A549 (cell line): ENCODE measurements at regions not wholly inside any gene's neighbourhood (a gene's known extent, or its start where the extent isn't known, plus 50 kb on each side); places are given as distances from the start of the nearest gene placed in this dataset.

Experiments
- ATAC-seq, 2 experiments: fragments of 200-7000 bp in 1 of 2; fragments of >200 bp in 1 of 2; cut with Nextera tagmentation in 1 of 2; cut with Tn5 transposase in 1 of 2; 3 replicates each; pipeline versions ENCODE4 v1.8.0 to v1.9.1; 2018 to 2020; ENCODE audit warnings: mild to moderate bottlenecking in 1 of 2, moderate library complexity in 1 of 2
- CTCF ChIA-PET: fragments of 300-600 bp; sonication (Branson Sonifier 250); formaldehyde crosslinking; extraction: SDS; loops from one replicate; lab custom pipeline; 2021; ENCODE audit warnings: antibody characterized with exemption, inconsistent platforms; lab: Yijun Ruan, JAX
- POLR2A ChIA-PET: fragments of 350-600 bp; formaldehyde crosslinking; extraction: SDS; loops from one replicate; lab custom pipeline; 2021; ENCODE audit warnings: antibody characterized with exemption, inconsistent platforms; lab: Yijun Ruan, JAX
- DNase-seq, 2 experiments: peaks; one replicate each; pipeline versions ENCODE4 v3.0.0 to v3.0.0-alpha.2; 2011 to 2016; ENCODE audit warnings: low read depth in 1 of 2, low spot score in 1 of 2
- FAIRE-seq: peaks from 2 replicates; lab custom pipeline; 2011; peaks lifted over from hg19 to GRCh38; lab: Jason Lieb, UNC
- H3K27ac ChIP-seq, 2 experiments: fragments of >200 bp; sonication (Bioruptor Twin); formaldehyde crosslinking; 3 replicates each; pipeline ENCODE4 v1.5.1; 2016 to 2017
- H3K4me1 ChIP-seq: fragments of >200 bp; sonication (Bioruptor Twin); formaldehyde crosslinking; 3 replicates; pipeline ENCODE4 v1.6.1; 2016
- H3K4me2 ChIP-seq: fragments of >200 bp; sonication (Bioruptor Twin); formaldehyde crosslinking; 3 replicates; pipeline ENCODE4 v1.6.1; 2016
- H3K4me3 ChIP-seq: fragments of >200 bp; sonication (Bioruptor Twin); formaldehyde crosslinking; 3 replicates; pipeline ENCODE4 v1.5.1; 2016
- H3K9me3 ChIP-seq: fragments of >200 bp; sonication (Bioruptor Twin); formaldehyde crosslinking; 3 replicates; pipeline ENCODE4 v1.6.1; 2016
- BCL3 ChIP-seq: fragments of >200 bp; sonication (Bioruptor Twin); formaldehyde crosslinking; IDR thresholded peaks from 3 replicates; pipeline ENCODE4 v1.6.1; 2016
- BHLHE40 ChIP-seq: IDR thresholded peaks from 2 replicates; pipeline ENCODE4 v1.6.1; 2012; ENCODE audit warnings: low read depth, low read length, inconsistent platforms
- CBX2 ChIP-seq: fragments of 200-600 bp; sonication (generic); IDR thresholded peaks from 2 replicates; pipeline ENCODE4 v1.6.1; 2016; ENCODE audit warnings: low read depth, mild to moderate bottlenecking, borderline replicate concordance
- CBX8 ChIP-seq: fragments of 200-600 bp; sonication (generic); IDR thresholded peaks from 2 replicates; pipeline ENCODE4 v1.6.1; 2016
- CEBPB ChIP-seq, 2 experiments: fragments of >200 bp in 1 of 2; sonication (Bioruptor Twin) in 1 of 2; formaldehyde crosslinking in 1 of 2; IDR thresholded peaks; 2 replicates each; pipeline ENCODE4 v1.6.1; 2012 to 2016
- CTCF ChIP-seq: fragments of >200 bp; sonication (Bioruptor Twin); formaldehyde crosslinking; IDR thresholded peaks from 3 replicates; pipeline ENCODE4 v1.5.1; 2016
- E2F6 ChIP-seq: IDR thresholded peaks from 2 replicates; pipeline ENCODE4 v1.6.1; 2012; ENCODE audit warnings: low read depth, borderline replicate concordance
- EHF ChIP-seq: fragments of 250-450 bp; sonication (Bioruptor Pico); IDR thresholded peaks from 2 replicates; pipeline ENCODE4 v1.5.0; 2020; ENCODE audit warnings: mild to moderate bottlenecking
- EP300 ChIP-seq, 2 experiments: fragments of >200 bp; sonication (Bioruptor Twin); formaldehyde crosslinking; IDR thresholded peaks; 2 replicates in 1 of 2; 3 replicates in 1 of 2; pipeline ENCODE4 v1.6.1; 2016 to 2017
- FOSB ChIP-seq: fragments of 250-450 bp; sonication (Bioruptor Pico); IDR thresholded peaks from 2 replicates; pipeline ENCODE4 v1.5.0; 2020; ENCODE audit warnings: mild to moderate bottlenecking, moderate library complexity
- GATA3 ChIP-seq: IDR thresholded peaks from 2 replicates; pipeline ENCODE4 v1.6.1; 2012; ENCODE audit warnings: borderline replicate concordance
- HES2 ChIP-seq: fragments of >200 bp; sonication (Bioruptor Twin); formaldehyde crosslinking; IDR thresholded peaks from 2 replicates; pipeline ENCODE4 v1.6.1; 2016
- HMGXB4 ChIP-seq: fragments of 250-450 bp; sonication (Bioruptor Pico); IDR thresholded peaks from 2 replicates; pipeline ENCODE4 v1.5.0; 2021; ENCODE audit warnings: mild to moderate bottlenecking, moderate library complexity, borderline replicate concordance
- KDM5A ChIP-seq: fragments of 200-600 bp; sonication (generic); IDR thresholded peaks from 2 replicates; pipeline ENCODE4 v1.6.1; 2016; ENCODE audit warnings: antibody characterized with exemption, mild to moderate bottlenecking
- MAZ ChIP-seq: fragments of 150-350 bp; IDR thresholded peaks from 2 replicates; pipeline ENCODE4 v1.6.1; 2014; ENCODE audit warnings: antibody characterized with exemption, low read depth, low read length, borderline replicate concordance
- NFE2L2 ChIP-seq: fragments of 150-350 bp; conservative IDR thresholded peaks from 2 replicates; pipeline ENCODE4 v1.6.1; 2014; ENCODE audit warnings: low read length
- NPAS2 ChIP-seq: fragments of 250-450 bp; sonication (Bioruptor Pico); IDR thresholded peaks from 2 replicates; pipeline ENCODE4 v1.8.0; 2022; ENCODE audit warnings: mild to moderate bottlenecking, moderate library complexity, borderline replicate concordance
- PHF8 ChIP-seq: fragments of 200-600 bp; sonication (generic); IDR thresholded peaks from 2 replicates; pipeline ENCODE4 v1.6.1; 2016; ENCODE audit warnings: low read depth, mild to moderate bottlenecking, antibody characterized with exemption, moderate library complexity, borderline replicate concordance
- POLR2A ChIP-seq: IDR thresholded peaks from 2 replicates; pipeline ENCODE4 v1.6.1; 2012; ENCODE audit warnings: mild to moderate bottlenecking, low read length
- POLR2AphosphoS2 ChIP-seq: conservative IDR thresholded peaks from 2 replicates; pipeline ENCODE4 v1.6.1; 2012; ENCODE audit warnings: low read length, improper control_type of control experiment, inconsistent platforms
- RAD21 ChIP-seq, 2 experiments: fragments of >200 bp in 1 of 2; sonication (Bioruptor Twin) in 1 of 2; formaldehyde crosslinking in 1 of 2; IDR thresholded peaks in 1 of 2; conservative IDR thresholded peaks in 1 of 2; 2 replicates in 1 of 2; 3 replicates in 1 of 2; pipeline ENCODE4 v1.6.1; 2012 to 2018; ENCODE audit warnings: inconsistent platforms in 1 of 2
- RFX5 ChIP-seq: fragments of 450-650 bp; IDR thresholded peaks from 2 replicates; pipeline ENCODE4 v1.7.1; 2014; ENCODE audit warnings: antibody characterized with exemption, mild to moderate bottlenecking, moderate library complexity
- SMC3 ChIP-seq: fragments of >200 bp; sonication (Bioruptor Twin); formaldehyde crosslinking; IDR thresholded peaks from 3 replicates; pipeline ENCODE4 v1.6.1; 2018; ENCODE audit warnings: inconsistent platforms
- SREBF2 ChIP-seq: fragments of 450-650 bp; IDR thresholded peaks from 2 replicates; pipeline ENCODE4 v1.6.1; 2014; ENCODE audit warnings: mild to moderate bottlenecking, moderate library complexity
- TFCP2L1 ChIP-seq: fragments of 250-450 bp; sonication (Bioruptor Pico); IDR thresholded peaks from 2 replicates; pipeline ENCODE4 v1.5.0; 2021; ENCODE audit warnings: mild to moderate bottlenecking
- TP53 ChIP-seq: fragments of 250-450 bp; sonication (Bioruptor Pico); IDR thresholded peaks from 2 replicates; pipeline ENCODE4 v1.5.0; 2021; ENCODE audit warnings: mild to moderate bottlenecking, moderate library complexity
- ZC3H11A ChIP-seq: fragments of 450-650 bp; IDR thresholded peaks from 2 replicates; pipeline ENCODE4 v1.6.1; 2014; ENCODE audit warnings: antibody characterized with exemption, mild to moderate bottlenecking
- ZFP36 ChIP-seq: fragments of 450-650 bp; IDR thresholded peaks from 2 replicates; pipeline ENCODE4 v1.6.1; 2014; ENCODE audit warnings: borderline replicate concordance; ENCODE audit not compliant: partially characterized antibody
- ZNF302 ChIP-seq: fragments of 250-450 bp; sonication (Bioruptor Pico); IDR thresholded peaks from 2 replicates; pipeline ENCODE4 v1.9.0; 2021; ENCODE audit warnings: inconsistent platforms, mild to moderate bottlenecking, moderate library complexity
- WGBS: methylation state at CpG from one replicate; pipeline ENCODE4 v1.1.6; 2017; ENCODE audit errors: missing lambda C conversion rate; 5-methylcytosine and 5-hydroxymethylcytosine counted together

- DNase-seq (no peak), FAIRE-seq (no peak)
- CTCF ChIA-PET = no interaction called here
- Histone ChIP-seq H3K4me2 (no peak overlapping the region), H3K4me3 (no peak overlapping the region), H3K4me1 (no peaks in the 10 kb centered on the region), H3K27ac (no peak overlapping the region), H3K9me3 (peaks cover 14% of the 10 kb centered on the region; the same call in 2 of the 3 replicates)
- no peak for TF ChIP-seq FOSB
- no peak for TF ChIP-seq TFCP2L1 (CRISPR knock-in tag)
- no peak for TF ChIP-seq ZNF302 (CRISPR knock-in tag)
- TF ChIP-seq RFX5 = no peak
- no peak for TF ChIP-seq CBX8
- no peak for TF ChIP-seq NPAS2 (CRISPR knock-in tag)
- no peak for TF ChIP-seq SMC3
- TF ChIP-seq MAZ = no peak
- TF ChIP-seq CBX2 = no peak
- TF ChIP-seq BHLHE40 = no peak
- TF ChIP-seq NFE2L2 = no peak
- TF ChIP-seq, all 56 proteins: peak for 0
- POLR2A ChIA-PET = no interaction called here
- ATAC-seq = no peak
- WGBS = 67% methylated on average over 6 of the region's 6 CpGs
Observed at GRCh38 chr1:19536519-19536918, 51.2 kb upstream of the CAPZB start.

- 67% methylated on average over 3 of the region's 3 CpGs for WGBS
- ChIA-PET CTCF (interaction anchor here (0.7 to 1.3 kb wide), 3 partner anchors 10 to 119 kb away, joined by 3 read pairs; no protein-coding TSS in a partner anchor), POLR2A (no interaction called here)
- H3K4me2 ChIP-seq = no peak overlapping the region
- no peak overlapping the region for H3K4me3 ChIP-seq
- DNase-seq (no peak), ATAC-seq (no peak), FAIRE-seq (no peak)
- H3K9me3 ChIP-seq = peaks cover 14% of the 10 kb centered on the region; the same call in 2 of the 3 replicates
- TF ChIP-seq BCL3 (no peak), EP300 (IDR thresholded peaks at IDR 0.05) (no peak), CEBPB (IDR thresholded peaks at IDR 0.05) (no peak), POLR2AphosphoS2 (no peak), CBX2 (no peak), HMGXB4 (CRISPR knock-in tag) (no peak), SREBF2 (no peak), ZFP36 (no peak), RAD21 (conservative IDR thresholded peaks at IDR 0.05 in 1 of 2, IDR thresholded peaks at IDR 0.05 in 1 of 2) (no peak), GATA3 (no peak), CTCF (no peak), ZC3H11A (no peak), TP53 (CRISPR knock-in tag) (no peak), EHF (CRISPR knock-in tag) (no peak), E2F6 (no peak), KDM5A (no peak), HES2 (no peak), POLR2A (no peak), PHF8 (no peak)
- H3K4me1 ChIP-seq = no peaks in the 10 kb centered on the region
- no peak overlapping the region for H3K27ac ChIP-seq
Observed at GRCh38 chr1:19535214-19535613, 49.9 kb upstream of the CAPZB start.
